IMR-90 (cell line): ENCODE measurements at regions not wholly inside any gene's neighbourhood (a gene's known extent, or its start where the extent isn't known, plus 50 kb on each side); places are given as distances from the start of the nearest gene placed in this dataset.

Experiments used
- ATAC-seq: fragments of 200-7000 bp; cut with Tn5 transposase; 2 replicates; pipeline ENCODE4 v1.9.1; 2020; ENCODE audit warnings: low read depth, mild to moderate bottlenecking, moderate library complexity
- BruUV-seq: library from RNA; stranded (reverse); fragments of 400-500 nt; replicated peaks from 2 replicates; lab custom pipeline; 2021; lab: Mats Ljungman, UMichigan
- CTCF ChIA-PET: fragments of 300-600 bp; formaldehyde crosslinking; extraction: SDS; loops from one replicate; lab custom pipeline; 2021; ENCODE audit warnings: antibody characterized with exemption; lab: Yijun Ruan, JAX
- POLR2A ChIA-PET: fragments of 300-600 bp; sonication (Branson Sonifier 250); formaldehyde crosslinking; loops from one replicate; lab custom pipeline; 2022; ENCODE audit warnings: antibody characterized with exemption; ENCODE audit not compliant: unreplicated experiment; lab: Charles Lee
- DNase-seq: peaks from one replicate; pipeline ENCODE4 v3.0.0; 2013
- H2AFZ ChIP-seq: replicated peaks from 2 replicates; pipeline ENCODE3; 2013; ENCODE audit warnings: low read length, mild to moderate bottlenecking; ENCODE audit not compliant: poor library complexity
- H2AK5ac ChIP-seq: 2 replicates; pipeline ENCODE4 v1.6.1; 2013; ENCODE audit warnings: low read depth, low read length, inconsistent platforms
- H2AK9ac ChIP-seq: replicated peaks from 2 replicates; pipeline ENCODE3; 2013; ENCODE audit warnings: mild to moderate bottlenecking, low read depth, low read length, moderate library complexity; ENCODE audit not compliant: poor library complexity
- H2BK120ac ChIP-seq: 2 replicates; pipeline ENCODE4 v1.6.1; 2013; ENCODE audit warnings: low read depth, low read length, inconsistent platforms
- H2BK15ac ChIP-seq: 3 replicates; pipeline ENCODE4 v1.6.1; 2013; ENCODE audit warnings: low read depth, low read length, inconsistent platforms
- H2BK20ac ChIP-seq: 2 replicates; pipeline ENCODE4 v1.6.1; 2013; ENCODE audit warnings: low read depth, mild to moderate bottlenecking, inconsistent platforms, low read length, moderate library complexity
- H2BK5ac ChIP-seq: 2 replicates; pipeline ENCODE4 v1.6.1; 2013; ENCODE audit warnings: mild to moderate bottlenecking, low read depth, low read length, inconsistent platforms; ENCODE audit not compliant: poor library complexity, severe bottlenecking
- H3K14ac ChIP-seq: replicated peaks from 2 replicates; pipeline ENCODE4 v1.6.1; 2013; ENCODE audit warnings: low read depth, low read length, inconsistent platforms
- H3K18ac ChIP-seq: 2 replicates; pipeline ENCODE4 v1.6.1; 2013; ENCODE audit warnings: low read depth, low read length, control low read depth
- H3K23ac ChIP-seq: 2 replicates; pipeline ENCODE4 v1.6.1; 2013; ENCODE audit warnings: low read depth, low read length, inconsistent platforms
- H3K27ac ChIP-seq: 2 replicates; pipeline ENCODE4 v1.5.1; 2013; ENCODE audit warnings: mild to moderate bottlenecking, control low read depth, low read length; ENCODE audit not compliant: insufficient read depth
- H3K27me3 ChIP-seq: 2 replicates; pipeline ENCODE4 v1.6.1; 2013; ENCODE audit warnings: low read length; ENCODE audit not compliant: control insufficient read depth, insufficient read depth
- H3K36me3 ChIP-seq: 2 replicates; pipeline ENCODE4 v1.6.1; 2013; ENCODE audit warnings: low read length, mixed read lengths; ENCODE audit not compliant: control insufficient read depth, insufficient read depth
- H3K4ac ChIP-seq: 2 replicates; pipeline ENCODE4 v1.6.1; 2013; ENCODE audit warnings: low read depth, low read length, inconsistent platforms
- H3K4me1 ChIP-seq: 2 replicates; pipeline ENCODE4 v1.6.1; 2013; ENCODE audit warnings: low read length, mixed read lengths; ENCODE audit not compliant: control insufficient read depth, insufficient read depth
- H3K4me2 ChIP-seq: 2 replicates; pipeline ENCODE4 v1.6.1; 2013; ENCODE audit warnings: low read depth, mild to moderate bottlenecking, control low read depth, low read length, moderate library complexity
- H3K4me3 ChIP-seq: 2 replicates; pipeline ENCODE4 v1.5.1; 2013; ENCODE audit warnings: low read depth, mild to moderate bottlenecking, control low read depth, low read length, moderate library complexity; ENCODE audit not compliant: insufficient read depth
- H3K56ac ChIP-seq: 2 replicates; pipeline ENCODE4 v1.6.1; 2013; ENCODE audit warnings: low read length, inconsistent platforms; ENCODE audit not compliant: insufficient read depth; ENCODE audit errors: extremely low read depth
- H3K79me1 ChIP-seq, 2 experiments: 2 replicates each; pipeline ENCODE4 v1.6.1; 2013; ENCODE audit warnings: low read length in 2 of 2, inconsistent platforms in 1 of 2, low read depth in 1 of 2
- H3K9ac ChIP-seq: 2 replicates; pipeline ENCODE4 v1.6.1; 2013; ENCODE audit warnings: low read depth, low read length, control low read depth
- H3K9me1 ChIP-seq: 2 replicates; pipeline ENCODE4 v1.6.1; 2013; ENCODE audit warnings: low read length, inconsistent platforms; ENCODE audit not compliant: insufficient read depth
- H3K9me3 ChIP-seq: 2 replicates; pipeline ENCODE4 v1.6.1; 2013; ENCODE audit warnings: low read length; ENCODE audit not compliant: control insufficient read depth, insufficient read depth
- H4K20me1 ChIP-seq: 2 replicates; pipeline ENCODE4 v1.6.1; 2013; ENCODE audit warnings: low read length, inconsistent platforms; ENCODE audit not compliant: insufficient read depth
- H4K5ac ChIP-seq: 2 replicates; pipeline ENCODE4 v1.6.1; 2013; ENCODE audit warnings: mild to moderate bottlenecking, low read depth, low read length, control low read depth
- H4K8ac ChIP-seq, 2 experiments: 2 replicates each; pipeline ENCODE4 v1.6.1; 2013; ENCODE audit warnings: low read depth in 2 of 2, low read length in 2 of 2, control low read depth in 1 of 2, inconsistent platforms in 1 of 2
- H4K91ac ChIP-seq: 2 replicates; pipeline ENCODE4 v1.6.1; 2013; ENCODE audit warnings: low read depth, low read length, inconsistent platforms; ENCODE audit not compliant: insufficient read depth
- BHLHE40 ChIP-seq: fragments of 150-350 bp; IDR thresholded peaks from 2 replicates; pipeline ENCODE4 v1.6.1; 2016; ENCODE audit warnings: mild to moderate bottlenecking, low read depth, low read length
- CEBPB ChIP-seq: IDR thresholded peaks from 2 replicates; pipeline ENCODE4 v1.6.1; 2012; ENCODE audit warnings: low read depth, low read length, improper control_type of control experiment
- CHD1 ChIP-seq: IDR thresholded peaks from 2 replicates; pipeline ENCODE4 v1.6.1; 2012; ENCODE audit warnings: low read depth, low read length, improper control_type of control experiment
- ELK1 ChIP-seq: fragments of 150-350 bp; IDR thresholded peaks from 2 replicates; pipeline ENCODE4 v1.6.1; 2016; ENCODE audit warnings: low read depth, mild to moderate bottlenecking, low read length, moderate library complexity, borderline replicate concordance
- FOS ChIP-seq: fragments of 150-350 bp; IDR thresholded peaks from 2 replicates; pipeline ENCODE4 v1.6.1; 2016; ENCODE audit warnings: low read depth, low read length
- MAFK ChIP-seq: IDR thresholded peaks from 2 replicates; pipeline ENCODE4 v1.6.1; 2012; ENCODE audit warnings: low read depth, low read length, improper control_type of control experiment
- MAZ ChIP-seq: IDR thresholded peaks from 2 replicates; pipeline ENCODE4 v1.6.1; 2012; ENCODE audit warnings: low read depth, mild to moderate bottlenecking, low read length, improper control_type of control experiment, moderate library complexity, borderline replicate concordance
- MXI1 ChIP-seq: IDR thresholded peaks from 2 replicates; pipeline ENCODE4 v1.6.1; 2012; ENCODE audit warnings: low read depth, mild to moderate bottlenecking, low read length, moderate library complexity, borderline replicate concordance
- NFE2L2 ChIP-seq: fragments of 150-350 bp; IDR thresholded peaks from 2 replicates; pipeline ENCODE4 v1.6.1; 2016; ENCODE audit warnings: low read depth, mild to moderate bottlenecking, low read length
- POLR2A ChIP-seq: IDR thresholded peaks from 2 replicates; pipeline ENCODE4 v1.6.1; 2012; ENCODE audit warnings: mild to moderate bottlenecking, low read depth, low read length
- RAD21 ChIP-seq: IDR thresholded peaks from 2 replicates; pipeline ENCODE4 v1.6.1; 2012; ENCODE audit warnings: low read length, improper control_type of control experiment
- RCOR1 ChIP-seq: IDR thresholded peaks from 2 replicates; pipeline ENCODE4 v1.6.1; 2012; ENCODE audit warnings: mild to moderate bottlenecking, low read length, improper control_type of control experiment; ENCODE audit not compliant: insufficient replicate concordance
- RFX5 ChIP-seq: IDR thresholded peaks from 2 replicates; pipeline ENCODE4 v1.8.0; 2012; ENCODE audit warnings: low read depth, mild to moderate bottlenecking, low read length, moderate library complexity
- SMC3 ChIP-seq: fragments of 150-350 bp; IDR thresholded peaks from 2 replicates; pipeline ENCODE4 v1.6.1; 2016; ENCODE audit warnings: low read depth, mild to moderate bottlenecking, antibody characterized with exemption, low read length, moderate library complexity
- WGBS, 2 experiments: methylation state at CpG; one replicate each; pipeline versions ENCODE4 v1.1.5 to v1.1.7; 2013; ENCODE audit warnings: missing lambda C conversion rate in 2 of 2; ENCODE audit not compliant: insufficient read length in 1 of 2; ENCODE audit errors: extremely low coverage in 2 of 2; 5-methylcytosine and 5-hydroxymethylcytosine counted together
- dilution Hi-C: fragments of 300-500 bp; cut with HindIII; formaldehyde crosslinking; loops from one replicate; pipeline ENCODE4 v1.14.3; 2018; ENCODE audit warnings: low sequenced_read_pairs; ENCODE audit not compliant: unreplicated experiment
- in situ Hi-C: fragments of 300-500 bp; cut with MboI; formaldehyde crosslinking; loops from 3 replicates; pipeline ENCODE4 v1.14.3; 2019; ENCODE audit warnings: low sequenced_read_pairs, inconsistent platforms, mixed read lengths
- intact Hi-C: fragments of 100-400 bp; cut with micrococcal nuclease; formaldehyde crosslinking; loops from 2 replicates; pipeline ENCODE4 v1.10.0; 2022
- TF ChIP-seq, protein P1 (sequence below): conservative IDR thresholded peaks from 2 replicates; pipeline ENCODE4 v1.5.1; 2012; ENCODE audit warnings: mild to moderate bottlenecking, low read depth, low read length, improper control_type of control experiment
- TF ChIP-seq, protein P2 (sequence below): fragments of 150-350 bp; IDR thresholded peaks from 2 replicates; pipeline ENCODE4 v1.6.1; 2017; ENCODE audit warnings: mild to moderate bottlenecking, antibody characterized with exemption, low read length, low read depth

DNA sequence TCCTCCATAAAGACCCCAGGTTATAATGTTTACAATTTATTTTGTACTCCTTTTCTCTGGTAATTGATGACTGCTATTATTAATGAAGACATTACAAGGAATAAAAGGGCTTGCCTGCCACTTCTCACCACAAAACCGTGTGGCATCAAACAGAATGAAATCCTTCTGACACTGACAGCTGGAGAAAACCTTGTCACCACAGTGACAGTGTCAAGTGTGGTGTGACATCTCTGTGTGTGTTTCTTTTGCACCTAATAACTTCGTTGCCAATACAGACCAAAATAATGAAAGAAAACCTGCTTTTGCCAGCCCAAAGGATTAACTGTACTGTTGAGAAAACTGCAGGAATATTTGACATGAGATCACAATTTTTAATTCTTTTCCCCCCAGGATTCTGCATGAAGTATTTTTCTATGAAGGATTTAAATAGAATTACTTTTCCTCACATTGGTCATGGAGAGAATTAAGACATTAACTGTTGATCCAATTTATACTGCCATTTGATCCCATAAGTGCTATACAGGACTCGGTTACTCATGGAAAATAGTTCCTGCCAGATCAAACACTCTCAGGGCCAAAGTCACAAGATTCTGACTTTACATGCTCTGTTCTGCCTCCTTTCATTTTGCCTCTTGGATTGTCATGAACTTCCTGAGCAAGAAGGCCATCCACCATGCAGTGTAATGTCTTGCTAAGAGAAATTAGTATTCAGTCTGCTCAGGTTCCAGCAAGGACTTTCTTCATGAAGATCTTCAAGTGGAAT lies 60.4 kb upstream of the IFNG-AS1 start:
- H3K9me1 ChIP-seq: no peaks in the 10 kb centered on the region
- no peak overlapping the region for H4K5ac ChIP-seq
- H3K36me3 ChIP-seq: no peaks in the 10 kb centered on the region
- 86% methylated on average over 1 of the region's 3 CpGs; no CpG with 5 or more reads in 1 of the 2 experiments for WGBS, 2 experiments
- no peak overlapping the region for H2BK15ac ChIP-seq
- H3K4ac ChIP-seq: no peak overlapping the region
- no peak overlapping the region for H4K8ac ChIP-seq
- no peaks in the 10 kb centered on the region for H3K4me1 ChIP-seq
- peaks cover 2% of the 10 kb centered on the region for H3K27me3 ChIP-seq
- DNase-seq (no peak), ATAC-seq (no peak)
- no peak overlapping the region for H3K27ac ChIP-seq
- no peak overlapping the region for H3K14ac ChIP-seq
- no peak overlapping the region for H2BK120ac ChIP-seq
- H3K79me1 ChIP-seq: no peaks in the 10 kb centered on the region
- in situ Hi-C loops (no loop called here), dilution Hi-C loops (no loop called here), intact Hi-C loops (no loop called here)
- no peak for TF ChIP-seq RCOR1
- TF ChIP-seq, protein P1, sequence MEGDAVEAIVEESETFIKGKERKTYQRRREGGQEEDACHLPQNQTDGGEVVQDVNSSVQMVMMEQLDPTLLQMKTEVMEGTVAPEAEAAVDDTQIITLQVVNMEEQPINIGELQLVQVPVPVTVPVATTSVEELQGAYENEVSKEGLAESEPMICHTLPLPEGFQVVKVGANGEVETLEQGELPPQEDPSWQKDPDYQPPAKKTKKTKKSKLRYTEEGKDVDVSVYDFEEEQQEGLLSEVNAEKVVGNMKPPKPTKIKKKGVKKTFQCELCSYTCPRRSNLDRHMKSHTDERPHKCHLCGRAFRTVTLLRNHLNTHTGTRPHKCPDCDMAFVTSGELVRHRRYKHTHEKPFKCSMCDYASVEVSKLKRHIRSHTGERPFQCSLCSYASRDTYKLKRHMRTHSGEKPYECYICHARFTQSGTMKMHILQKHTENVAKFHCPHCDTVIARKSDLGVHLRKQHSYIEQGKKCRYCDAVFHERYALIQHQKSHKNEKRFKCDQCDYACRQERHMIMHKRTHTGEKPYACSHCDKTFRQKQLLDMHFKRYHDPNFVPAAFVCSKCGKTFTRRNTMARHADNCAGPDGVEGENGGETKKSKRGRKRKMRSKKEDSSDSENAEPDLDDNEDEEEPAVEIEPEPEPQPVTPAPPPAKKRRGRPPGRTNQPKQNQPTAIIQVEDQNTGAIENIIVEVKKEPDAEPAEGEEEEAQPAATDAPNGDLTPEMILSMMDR: no peak
- no peak for TF ChIP-seq CEBPB
- TF ChIP-seq BHLHE40: no peak
- TF ChIP-seq FOS: no peak
- TF ChIP-seq, protein P2, sequence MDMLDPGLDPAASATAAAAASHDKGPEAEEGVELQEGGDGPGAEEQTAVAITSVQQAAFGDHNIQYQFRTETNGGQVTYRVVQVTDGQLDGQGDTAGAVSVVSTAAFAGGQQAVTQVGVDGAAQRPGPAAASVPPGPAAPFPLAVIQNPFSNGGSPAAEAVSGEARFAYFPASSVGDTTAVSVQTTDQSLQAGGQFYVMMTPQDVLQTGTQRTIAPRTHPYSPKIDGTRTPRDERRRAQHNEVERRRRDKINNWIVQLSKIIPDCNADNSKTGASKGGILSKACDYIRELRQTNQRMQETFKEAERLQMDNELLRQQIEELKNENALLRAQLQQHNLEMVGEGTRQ: no peak
- no peak for TF ChIP-seq MAFK
- no peak for TF ChIP-seq SMC3
- TF ChIP-seq MAZ: no peak
- TF ChIP-seq RFX5: no peak
- TF ChIP-seq POLR2A: no peak
- no peak for TF ChIP-seq MXI1
- no peak for TF ChIP-seq RAD21
- TF ChIP-seq NFE2L2: no peak
- TF ChIP-seq CHD1: no peak
- no peak for TF ChIP-seq ELK1
- CTCF ChIA-PET: no interaction called here
- H3K9ac ChIP-seq: no peak overlapping the region
- POLR2A ChIA-PET: no interaction called here
- no peak overlapping the region for H3K4me3 ChIP-seq
- H3K9me3 ChIP-seq: no peaks in the 10 kb centered on the region
- H4K20me1 ChIP-seq: no peaks in the 10 kb centered on the region
- no peak overlapping the region for H2BK20ac ChIP-seq
- H3K23ac ChIP-seq: no peak overlapping the region
- H2BK5ac ChIP-seq: no peak overlapping the region
- no TSS peak for BruUV-seq
- no peak overlapping the region for H3K56ac ChIP-seq
- no peak overlapping the region for H4K91ac ChIP-seq
- no peak overlapping the region for H3K18ac ChIP-seq
- H3K4me2 ChIP-seq: no peak overlapping the region
- no peak overlapping the region for H2AFZ ChIP-seq
- no peak overlapping the region for H2AK9ac ChIP-seq
- no peak overlapping the region for H2AK5ac ChIP-seq
